Activated naive CD4-positive, alpha-beta T cell treated with anti-CD3 and anti-CD28 coated beads for 36 hours (primary cell): ENCODE measurements at regions not wholly inside any gene's neighbourhood (a gene's known extent, or its start where the extent isn't known, plus 50 kb on each side); places are given as distances from the start of the nearest gene placed in this dataset.
"Not testable (repeated sequence)": the region's sequence is repeated elsewhere in the genome, so short reads cannot be mapped to it uniquely, and the experiment has no call there.

ENCODE experiments used
- CTCF ChIA-PET: fragments of 350-600 bp; sonication (Branson Sonifier 250); formaldehyde crosslinking; loops from one replicate; lab custom pipeline; 2021; ENCODE audit warnings: antibody characterized with exemption; lab: Charles Lee
- DNase-seq: peaks from one replicate; pipeline ENCODE4 v3.0.0-alpha.2; 2020
- H3K27ac Mint-ChIP-seq: one replicate; pipeline ENCODE4 v1.8.0; 2021; ENCODE audit warnings: mild to moderate bottlenecking, mixed read lengths
- H3K27me3 Mint-ChIP-seq: one replicate; pipeline ENCODE4 v1.8.0; 2021; ENCODE audit warnings: low read depth, mixed read lengths
- H3K36me3 Mint-ChIP-seq: one replicate; pipeline ENCODE4 v1.8.0; 2021; ENCODE audit warnings: low read depth, mixed read lengths
- H3K4me1 Mint-ChIP-seq: one replicate; pipeline ENCODE4 v1.8.0; 2021; ENCODE audit warnings: low read depth, mixed read lengths
- H3K4me3 Mint-ChIP-seq: one replicate; pipeline ENCODE4 v1.8.0; 2021; ENCODE audit warnings: mild to moderate bottlenecking, moderate library complexity, mixed read lengths
- H3K9me3 Mint-ChIP-seq: one replicate; pipeline ENCODE4 v1.8.0; 2021; ENCODE audit warnings: mixed read lengths
- intact Hi-C: fragments of 100-400 bp; cut with micrococcal nuclease; formaldehyde crosslinking; loops from one replicate; pipeline ENCODE4 v1.15.1; 2023

DNA sequence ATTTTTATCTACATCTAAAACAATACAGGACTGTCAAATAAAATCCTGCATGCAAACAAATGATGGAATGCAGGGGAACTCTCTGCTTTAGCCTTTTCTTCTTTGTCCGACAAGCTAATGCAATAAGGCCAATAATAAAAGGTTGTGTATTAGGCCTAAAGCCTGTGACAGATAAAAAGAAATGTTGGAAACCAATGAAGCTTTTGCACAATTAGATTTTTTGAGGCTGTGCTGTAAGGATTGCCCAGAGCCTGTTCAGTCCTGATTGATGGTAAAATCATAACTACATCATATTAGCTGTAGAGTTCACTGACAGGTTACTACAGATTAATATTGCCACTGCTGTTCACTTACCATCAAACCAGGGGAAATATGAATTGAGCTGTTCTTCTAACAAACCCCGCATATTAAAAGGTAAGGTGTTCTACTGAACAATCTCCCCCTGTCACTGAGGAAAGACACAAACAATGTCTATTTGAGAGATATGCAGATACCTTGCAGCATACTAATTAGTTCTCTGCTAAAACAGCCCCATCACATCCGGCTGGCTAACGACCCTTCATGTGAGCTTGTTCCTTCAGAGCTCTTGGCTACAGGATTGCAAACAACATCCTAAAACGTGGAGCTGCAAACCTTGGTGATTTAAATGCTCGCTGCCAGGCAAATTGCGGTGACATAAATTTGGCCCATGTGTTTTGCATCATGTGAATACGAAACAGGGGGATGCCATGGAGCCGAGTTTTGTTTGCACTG lies 305.4 kb downstream of the MTX2 start:
- peaks cover 20% of the 10 kb centered on the region for H3K27me3 Mint-ChIP-seq
- intact Hi-C loops = no loop called here
- H3K4me3 Mint-ChIP-seq = no peak overlapping the region
- CTCF ChIA-PET = interaction anchor here (1.3 kb wide), 1 partner anchor 11 kb away, joined by 3 read pairs; no protein-coding TSS in a partner anchor
- no peak overlapping the region for H3K27ac Mint-ChIP-seq
- peaks cover 1% of the 10 kb centered on the region for H3K9me3 Mint-ChIP-seq
- no peaks in the 10 kb centered on the region for H3K4me1 Mint-ChIP-seq
- DNase-seq = no peak
- no peaks in the 10 kb centered on the region for H3K36me3 Mint-ChIP-seq

DNA sequence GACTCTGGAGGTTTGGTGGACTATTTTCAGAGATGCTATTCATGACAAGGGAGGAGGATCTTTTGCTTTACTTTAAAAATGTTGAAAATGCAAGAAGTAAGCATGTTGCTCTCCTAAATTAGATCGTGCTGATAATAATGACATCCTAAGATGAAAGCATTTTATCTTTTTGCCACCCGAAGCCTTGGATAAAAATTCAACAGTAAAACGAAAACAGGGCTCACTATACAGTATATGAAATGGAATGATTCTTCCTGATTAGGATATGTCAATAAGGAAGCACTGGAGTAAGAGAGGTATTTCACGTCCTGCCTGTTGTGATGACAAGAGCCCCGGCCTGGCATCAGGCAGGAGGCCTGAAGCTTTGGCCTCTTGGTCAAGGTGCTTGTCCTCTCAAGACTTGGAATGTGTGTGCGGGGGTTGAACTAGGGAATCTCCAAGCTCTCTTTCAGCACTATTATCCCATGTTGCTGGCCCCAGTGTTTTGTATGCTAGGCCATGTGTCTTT lies 306.0 kb downstream of the MTX2 start:
- Mint-ChIP-seq H3K27me3 (peaks cover 18% of the 10 kb centered on the region), H3K36me3 (no peaks in the 10 kb centered on the region), H3K4me3 (no peak overlapping the region), H3K4me1 (no peaks in the 10 kb centered on the region), H3K9me3 (peaks cover 1% of the 10 kb centered on the region), H3K27ac (no peak overlapping the region)
- CTCF ChIA-PET = no interaction called here
- no peak for DNase-seq
- intact Hi-C loops = no loop called here

- intact Hi-C loops = no loop called here
- Mint-ChIP-seq H3K9me3 (peaks cover 1% of the 10 kb centered on the region), H3K27ac (no peak overlapping the region), H3K36me3 (no peaks in the 10 kb centered on the region), H3K27me3 (peaks cover 18% of the 10 kb centered on the region), H3K4me1 (no peaks in the 10 kb centered on the region), H3K4me3 (no peak overlapping the region)
- no peak for DNase-seq
- CTCF ChIA-PET = no interaction called here
Observed at GRCh38 chr2:176577054-176577453, 307.8 kb downstream of the MTX2 start.

- DNase-seq, H3K36me3 Mint-ChIP-seq, H3K27ac Mint-ChIP-seq, H3K4me3 Mint-ChIP-seq, H3K9me3 Mint-ChIP-seq, intact Hi-C loops, H3K4me1 Mint-ChIP-seq: not testable (repeated sequence)
- peaks cover 19% of the 10 kb centered on the region for H3K27me3 Mint-ChIP-seq
- CTCF ChIA-PET = interaction anchor here (0.6 kb wide), 1 partner anchor 144 kb away, joined by 8 read pairs; no protein-coding TSS in a partner anchor
Observed at GRCh38 chr2:176578292-176578691, 309.1 kb downstream of the MTX2 start.

GRCh38 chr2:176579608-176580007 lies 310.4 kb downstream of the MTX2 start:
- DNase-seq = no peak
- Mint-ChIP-seq H3K4me3 (no peak overlapping the region), H3K36me3 (no peaks in the 10 kb centered on the region), H3K27me3 (peaks cover 18% of the 10 kb centered on the region), H3K9me3 (peaks cover 1% of the 10 kb centered on the region), H3K27ac (no peak overlapping the region), H3K4me1 (peaks cover 2% of the 10 kb centered on the region)
- CTCF ChIA-PET = interaction anchor here (0.6 to 1.4 kb wide), 3 partner anchors 15 to 440 kb away, joined by 3 read pairs; no protein-coding TSS in a partner anchor
- intact Hi-C loops = no loop called here

DNA sequence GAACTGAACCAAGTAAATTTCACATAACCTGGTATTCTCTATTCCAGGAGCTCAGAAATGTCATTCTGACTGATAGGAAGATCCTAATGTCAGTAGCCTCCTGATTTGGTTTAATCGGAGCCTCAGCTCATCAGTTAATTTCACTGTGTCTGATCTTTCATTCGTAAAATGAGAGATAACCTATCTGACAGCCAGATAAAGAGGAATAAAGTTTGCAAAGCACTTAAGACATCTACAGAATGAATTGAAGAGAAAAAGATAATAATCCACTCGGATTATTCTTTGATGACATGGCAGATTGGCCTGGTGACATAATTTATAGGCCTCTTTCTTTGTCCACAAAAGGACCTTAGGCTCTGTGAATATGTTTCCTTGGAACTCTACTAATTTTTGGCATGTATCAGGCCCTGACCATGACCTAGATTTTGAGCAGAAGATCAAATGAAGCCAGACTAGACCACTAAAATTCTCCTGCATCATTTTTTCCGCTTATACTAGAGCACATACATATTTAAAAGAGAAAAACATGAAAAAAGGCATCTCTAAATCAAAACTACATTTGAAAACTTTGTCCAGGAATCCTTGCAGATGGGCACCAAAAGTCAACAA lies 312.4 kb downstream of the MTX2 start:
- Mint-ChIP-seq H3K9me3 (peaks cover 1% of the 10 kb centered on the region), H3K27ac (no peak overlapping the region), H3K4me3 (no peak overlapping the region), H3K4me1 (peaks cover 2% of the 10 kb centered on the region), H3K36me3 (no peaks in the 10 kb centered on the region), H3K27me3 (peaks cover 25% of the 10 kb centered on the region)
- CTCF ChIA-PET = interaction anchor here (0.6 kb wide), 1 partner anchor 232 kb away, joined by 4 read pairs; no protein-coding TSS in a partner anchor
- intact Hi-C loops = no loop called here
- no peak for DNase-seq

DNA sequence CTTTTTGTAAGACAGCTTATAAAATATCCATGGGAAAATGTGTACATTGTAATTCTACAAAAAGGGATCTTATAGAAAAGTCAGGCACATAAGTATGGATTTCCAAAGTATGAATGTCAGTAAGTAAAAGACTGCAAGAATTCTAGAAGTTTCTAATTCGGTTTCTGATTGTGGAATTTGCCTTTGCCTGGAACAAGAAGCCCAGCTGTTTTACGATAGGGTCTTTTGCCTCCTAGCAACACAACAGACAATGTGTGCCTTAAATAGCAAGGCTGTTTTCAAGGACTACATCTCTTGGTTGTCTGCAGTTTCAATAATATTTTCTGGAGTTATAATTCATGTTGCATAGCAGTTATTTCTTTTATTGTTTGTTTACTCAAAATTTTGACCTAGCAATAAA lies 312.9 kb downstream of the MTX2 start:
- Mint-ChIP-seq H3K4me1 (peaks cover 2% of the 10 kb centered on the region), H3K36me3 (no peaks in the 10 kb centered on the region), H3K27ac (no peak overlapping the region), H3K9me3 (peaks cover 1% of the 10 kb centered on the region), H3K27me3 (peaks cover 27% of the 10 kb centered on the region), H3K4me3 (no peak overlapping the region)
- intact Hi-C loops = no loop called here
- DNase-seq = no peak
- CTCF ChIA-PET = interaction anchor here (0.6 kb wide), 1 partner anchor 232 kb away, joined by 4 read pairs; no protein-coding TSS in a partner anchor

GRCh38 chr2:176582990-176583481 lies 313.8 kb downstream of the MTX2 start:
- Mint-ChIP-seq H3K27ac (no peak overlapping the region), H3K4me1 (peaks cover 2% of the 10 kb centered on the region), H3K27me3 (peaks cover 24% of the 10 kb centered on the region), H3K9me3 (peaks cover 1% of the 10 kb centered on the region), H3K4me3 (no peak overlapping the region), H3K36me3 (no peaks in the 10 kb centered on the region)
- no peak for DNase-seq
- intact Hi-C loops = no loop called here
- CTCF ChIA-PET = no interaction called here

DNA sequence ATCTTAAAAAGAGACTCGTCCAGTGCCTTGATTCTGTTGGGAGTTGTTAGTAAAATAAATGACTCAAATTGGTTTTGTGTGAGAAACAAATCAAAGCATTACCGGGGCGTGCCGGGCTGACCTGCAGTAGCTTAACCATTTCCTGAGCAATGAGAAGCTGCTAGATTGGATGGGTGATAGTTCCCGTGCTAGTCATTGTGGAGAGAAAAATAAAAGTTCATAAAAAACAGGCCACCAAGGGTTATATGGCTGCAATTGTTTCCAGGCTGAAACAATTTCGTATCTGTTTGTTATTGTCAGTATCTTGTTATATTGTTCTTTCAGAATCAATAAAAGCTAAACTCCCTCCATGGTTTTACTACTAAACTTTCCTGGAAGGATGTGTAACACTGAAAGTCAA lies 314.4 kb downstream of the MTX2 start:
- Mint-ChIP-seq H3K9me3 (no peaks in the 10 kb centered on the region), H3K27me3 (peaks cover 23% of the 10 kb centered on the region), H3K36me3 (no peaks in the 10 kb centered on the region), H3K27ac (no peak overlapping the region), H3K4me3 (no peak overlapping the region), H3K4me1 (peaks cover 2% of the 10 kb centered on the region)
- intact Hi-C loops = no loop called here
- no peak for DNase-seq
- CTCF ChIA-PET = no interaction called here

GRCh38 chr2:176584333-176584732 lies 315.1 kb downstream of the MTX2 start:
- DNase-seq = no peak
- Mint-ChIP-seq H3K9me3 (no peaks in the 10 kb centered on the region), H3K36me3 (no peaks in the 10 kb centered on the region), H3K27me3 (peaks cover 22% of the 10 kb centered on the region), H3K4me1 (peaks cover 2% of the 10 kb centered on the region), H3K4me3 (no peak overlapping the region), H3K27ac (no peak overlapping the region)
- intact Hi-C loops = no loop called here
- CTCF ChIA-PET = no interaction called here

DNA sequence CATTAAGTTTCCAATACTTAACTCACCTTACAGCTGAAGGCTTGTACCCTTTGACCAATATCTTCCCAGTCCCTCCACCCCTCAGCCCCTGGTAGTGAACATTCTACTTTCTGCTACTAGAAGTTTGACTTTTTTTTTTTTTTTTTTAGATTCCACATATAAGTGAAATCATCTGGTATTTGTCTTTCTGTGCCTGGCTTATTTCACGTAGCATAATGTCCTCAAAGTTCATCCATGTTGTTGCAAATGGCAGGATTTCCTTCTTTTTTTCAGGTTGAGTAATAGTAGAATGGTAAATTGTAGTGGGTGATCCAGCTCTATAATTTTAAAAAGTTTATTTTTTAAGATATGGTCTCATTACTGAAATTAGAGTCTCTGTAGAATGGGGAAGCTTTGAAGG lies 316.0 kb downstream of the MTX2 start:
- CTCF ChIA-PET = interaction anchor here (0.5 to 0.7 kb wide), 2 partner anchors 32 to 1318 kb away, joined by 3 read pairs; no protein-coding TSS in a partner anchor
- Mint-ChIP-seq H3K4me1 (peaks cover 2% of the 10 kb centered on the region), H3K9me3 (no peaks in the 10 kb centered on the region), H3K27me3 (peaks cover 24% of the 10 kb centered on the region), H3K36me3 (no peaks in the 10 kb centered on the region), H3K27ac (no peak overlapping the region), H3K4me3 (no peak overlapping the region)
- no peak for DNase-seq
- intact Hi-C loops = no loop called here

- Mint-ChIP-seq H3K4me1 (peaks cover 2% of the 10 kb centered on the region), H3K9me3 (no peaks in the 10 kb centered on the region), H3K4me3 (no peak overlapping the region), H3K27ac (no peak overlapping the region), H3K27me3 (peaks cover 24% of the 10 kb centered on the region), H3K36me3 (no peaks in the 10 kb centered on the region)
- DNase-seq = no peak
- CTCF ChIA-PET = interaction anchor here (0.6 kb wide), 1 partner anchor 31 kb away, joined by 3 read pairs; no protein-coding TSS in a partner anchor
- intact Hi-C loops = no loop called here
Observed at GRCh38 chr2:176585791-176586190, 316.5 kb downstream of the MTX2 start.
